Astrocyte of the cerebellum (primary cell): ENCODE measurements at regions not wholly inside any gene's neighbourhood (a gene's known extent, or its start where the extent isn't known, plus 50 kb on each side); places are given as distances from the start of the nearest gene placed in this dataset.

Experiments
- DNase-seq: peaks from one replicate; pipeline ENCODE4 v3.0.0-alpha.2; 2011; ENCODE audit warnings: low read depth
- H3K4me3 ChIP-seq: 2 replicates; pipeline ENCODE4 v1.5.1; 2011; ENCODE audit warnings: mild to moderate bottlenecking, low read depth, low read length, moderate library complexity
- CTCF ChIP-seq: IDR thresholded peaks from 2 replicates; pipeline ENCODE4 v1.5.1; 2012; ENCODE audit warnings: low read length, low read depth, moderate library complexity, mild to moderate bottlenecking; ENCODE audit errors: missing control alignments
- in situ Hi-C: cut with HindIII; loops from 2 replicates; pipeline ENCODE4 v1.10.0; 2017; ENCODE audit warnings: low sequenced_read_pairs

GRCh38 chr3:135674508-135674907 is 291.0 kb upstream of the PPP2R3A start:
- in situ Hi-C loops: no loop called here
- no peak for TF ChIP-seq CTCF
- DNase-seq: no peak
- no peak overlapping the region for H3K4me3 ChIP-seq

- no peak for TF ChIP-seq CTCF
- DNase-seq: no peak
- in situ Hi-C loops: no loop called here
These were observed 287.1 kb upstream of the PPP2R3A start for GRCh38 chr3:135678386-135678785.

GRCh38 chr3:135688003-135688402 is 277.5 kb upstream of the PPP2R3A start:
- H3K4me3 ChIP-seq: no peak overlapping the region
- DNase-seq: no peak
- TF ChIP-seq CTCF: no peak
- in situ Hi-C loops: no loop called here

More at GRCh38 chr3:135678386-135678785, 287.1 kb upstream of the PPP2R3A start:
- H3K4me3 ChIP-seq: no peak overlapping the region

GRCh38 chr3:135690664-135691063 is 274.9 kb upstream of the PPP2R3A start:
- TF ChIP-seq CTCF: no peak
- DNase-seq: no peak
- no peak overlapping the region for H3K4me3 ChIP-seq
- in situ Hi-C loops: no loop called here

GRCh38 chr3:135691240-135691639 is 274.3 kb upstream of the PPP2R3A start:
- in situ Hi-C loops: no loop called here
- no peak overlapping the region for H3K4me3 ChIP-seq
- no peak for DNase-seq
- no peak for TF ChIP-seq CTCF

GRCh38 chr3:135694142-135694541 is 271.4 kb upstream of the PPP2R3A start:
- in situ Hi-C loops: no loop called here
- no peak for DNase-seq
- H3K4me3 ChIP-seq: no peak overlapping the region
- no peak for TF ChIP-seq CTCF

GRCh38 chr3:135699741-135700140 is 265.8 kb upstream of the PPP2R3A start:
- no peak for TF ChIP-seq CTCF
- DNase-seq: no peak
- in situ Hi-C loops: no loop called here
- H3K4me3 ChIP-seq: no peak overlapping the region
